ENCODE measurements at regions not wholly inside any gene's neighbourhood (a gene's known extent, or its start where the extent isn't known, plus 50 kb on each side); places are given as distances from the start of the nearest gene placed in this dataset.
"Not testable (repeated sequence)": the region's sequence is repeated elsewhere in the genome, so short reads cannot be mapped to it uniquely, and the experiment has no call there.

DNA sequence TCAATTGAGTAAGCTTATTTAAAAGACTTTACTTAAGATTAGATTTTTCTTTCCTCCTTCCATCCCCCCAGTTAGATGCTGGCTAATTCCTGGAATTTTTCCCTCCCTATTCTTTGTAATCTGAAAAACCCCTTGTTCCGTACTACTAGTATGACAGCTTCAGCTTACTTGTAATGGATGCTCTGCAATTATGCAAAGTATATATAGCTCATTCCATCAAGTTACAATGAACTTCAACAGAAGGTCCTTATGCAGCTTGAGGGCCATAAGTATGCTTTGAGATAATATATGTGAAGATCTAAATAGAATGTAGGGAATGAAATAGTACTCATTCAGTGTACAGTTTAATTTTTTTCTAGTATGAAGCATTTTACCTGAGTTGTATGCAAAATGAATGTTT is 398.3 kb upstream of the NAALADL2 start:
- H3K4me3 ChIP-seq (ENCODE audit: low read depth, low read length), result no peak overlapping the region
- no peaks in the 10 kb centered on the region for H3K36me3 ChIP-seq (ENCODE audit: control insufficient read depth, insufficient read depth, low read length)
- H3K9me3 ChIP-seq (ENCODE audit: control insufficient read depth, insufficient read depth, low read depth, low read length), result peaks cover 12% of the 10 kb centered on the region
- H3K27me3 ChIP-seq (ENCODE audit: control insufficient read depth, insufficient read depth, low read length), result no peaks in the 10 kb centered on the region
- no peaks in the 10 kb centered on the region for H3K4me1 ChIP-seq (ENCODE audit: control insufficient read depth, insufficient read depth, low read length)
- no peak overlapping the region for H3K9ac ChIP-seq (ENCODE audit: low read length)
- no peak overlapping the region for H3K27ac ChIP-seq (ENCODE audit: low read depth, low read length)

GRCh38 chr3:174462916-174463315 is 396.2 kb upstream of the NAALADL2 start:
- Histone ChIP-seq H3K4me3 (ENCODE audit: low read depth, low read length) (no peak overlapping the region), H3K9me3 (ENCODE audit: control insufficient read depth, insufficient read depth, low read depth, low read length) (no peaks in the 10 kb centered on the region), H3K36me3 (ENCODE audit: control insufficient read depth, insufficient read depth, low read length) (no peaks in the 10 kb centered on the region), H3K9ac (ENCODE audit: low read length) (no peak overlapping the region), H3K27me3 (ENCODE audit: control insufficient read depth, insufficient read depth, low read length) (no peaks in the 10 kb centered on the region), H3K4me1 (ENCODE audit: control insufficient read depth, insufficient read depth, low read length) (peaks cover 3% of the 10 kb centered on the region; the same call in 1 of the 2 replicates), H3K27ac (ENCODE audit: low read depth, low read length) (no peak overlapping the region)

DNA sequence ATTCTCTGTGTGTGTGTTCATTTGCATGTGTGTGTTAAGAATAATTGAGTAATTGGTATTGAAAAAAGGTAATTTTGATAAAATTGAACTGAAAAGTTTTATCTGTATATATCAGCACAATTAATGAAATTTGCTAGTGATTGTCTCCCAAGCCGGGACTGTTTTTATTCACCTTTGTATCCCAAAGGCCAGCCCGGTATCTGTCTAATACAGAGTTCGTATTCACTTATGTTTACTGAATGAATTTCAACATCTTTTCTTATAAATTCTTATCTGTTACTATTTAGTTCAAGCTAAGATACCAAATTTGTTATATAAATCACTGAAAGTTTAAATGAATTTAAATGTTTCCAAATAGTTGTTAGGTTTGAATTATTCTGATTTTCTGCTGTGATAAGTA is 394.0 kb upstream of the NAALADL2 start:
- H3K4me3 ChIP-seq (ENCODE audit: low read depth, low read length), result no peak overlapping the region
- no peaks in the 10 kb centered on the region for H3K9me3 ChIP-seq (ENCODE audit: control insufficient read depth, insufficient read depth, low read depth, low read length)
- H3K27me3 ChIP-seq (ENCODE audit: control insufficient read depth, insufficient read depth, low read length), result no peaks in the 10 kb centered on the region
- H3K27ac ChIP-seq (ENCODE audit: low read depth, low read length), result no peak overlapping the region
- H3K36me3 ChIP-seq (ENCODE audit: control insufficient read depth, insufficient read depth, low read length), result no peaks in the 10 kb centered on the region
- no peak overlapping the region for H3K9ac ChIP-seq (ENCODE audit: low read length)
- H3K4me1 ChIP-seq (ENCODE audit: control insufficient read depth, insufficient read depth, low read length), result peaks cover 3% of the 10 kb centered on the region; the same call in 1 of the 2 replicates

- Histone ChIP-seq H3K27ac (ENCODE audit: low read depth, low read length) (no peak overlapping the region), H3K9ac (ENCODE audit: low read length) (no peak overlapping the region), H3K27me3 (ENCODE audit: control insufficient read depth, insufficient read depth, low read length) (no peaks in the 10 kb centered on the region), H3K36me3 (ENCODE audit: control insufficient read depth, insufficient read depth, low read length) (no peaks in the 10 kb centered on the region), H3K9me3 (ENCODE audit: control insufficient read depth, insufficient read depth, low read depth, low read length) (no peaks in the 10 kb centered on the region), H3K4me3 (ENCODE audit: low read depth, low read length) (no peak overlapping the region), H3K4me1 (ENCODE audit: control insufficient read depth, insufficient read depth, low read length) (peaks cover 3% of the 10 kb centered on the region; the same call in 1 of the 2 replicates)
Measured at GRCh38 chr3:174466471-174467054, 392.6 kb upstream of the NAALADL2 start.

GRCh38 chr3:174477491-174477890 is 381.6 kb upstream of the NAALADL2 start:
- Histone ChIP-seq H3K4me1 (ENCODE audit: control insufficient read depth, insufficient read depth, low read length) (no peaks in the 10 kb centered on the region), H3K27ac (ENCODE audit: low read depth, low read length) (no peak overlapping the region), H3K27me3 (ENCODE audit: control insufficient read depth, insufficient read depth, low read length) (no peaks in the 10 kb centered on the region), H3K36me3 (ENCODE audit: control insufficient read depth, insufficient read depth, low read length) (no peaks in the 10 kb centered on the region), H3K4me3 (ENCODE audit: low read depth, low read length) (no peak overlapping the region), H3K9me3 (ENCODE audit: control insufficient read depth, insufficient read depth, low read depth, low read length) (no peaks in the 10 kb centered on the region), H3K9ac (ENCODE audit: low read length) (no peak overlapping the region)

- no peak overlapping the region for H3K4me3 ChIP-seq (ENCODE audit: low read depth, low read length)
Measured at GRCh38 chr3:174480767-174481166, 378.4 kb upstream of the NAALADL2 start.

DNA sequence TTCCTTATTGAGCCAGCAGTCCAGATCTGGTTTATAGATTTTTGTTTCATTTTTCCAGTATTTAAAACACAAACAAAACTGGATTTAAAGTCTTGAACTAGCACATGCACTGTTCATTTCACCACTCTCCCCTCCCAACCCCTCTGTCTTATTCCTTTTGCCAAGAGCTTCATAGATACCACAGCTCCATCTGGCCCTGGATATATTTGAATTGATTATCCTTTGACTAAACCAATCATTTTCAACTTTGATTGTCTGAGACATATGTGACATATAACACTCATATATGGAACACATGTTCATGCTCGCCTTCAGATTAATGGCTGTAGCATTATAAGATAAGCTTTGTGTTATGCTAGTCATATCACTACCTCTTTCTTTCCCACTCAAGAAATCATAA is 376.6 kb upstream of the NAALADL2 start:
- H3K4me1 ChIP-seq (ENCODE audit: control insufficient read depth, insufficient read depth, low read length), result no peaks in the 10 kb centered on the region
- no peak overlapping the region for H3K4me3 ChIP-seq (ENCODE audit: low read depth, low read length)
- H3K9me3 ChIP-seq (ENCODE audit: control insufficient read depth, insufficient read depth, low read depth, low read length), result no peaks in the 10 kb centered on the region
- no peak overlapping the region for H3K27ac ChIP-seq (ENCODE audit: low read depth, low read length)
- no peaks in the 10 kb centered on the region for H3K36me3 ChIP-seq (ENCODE audit: control insufficient read depth, insufficient read depth, low read length)
- no peaks in the 10 kb centered on the region for H3K27me3 ChIP-seq (ENCODE audit: control insufficient read depth, insufficient read depth, low read length)
- no peak overlapping the region for H3K9ac ChIP-seq (ENCODE audit: low read length)

More at GRCh38 chr3:174480767-174481166, 378.4 kb upstream of the NAALADL2 start:
- no peak overlapping the region for H3K27ac ChIP-seq (ENCODE audit: low read depth, low read length)
- H3K36me3 ChIP-seq (ENCODE audit: control insufficient read depth, insufficient read depth, low read length), result no peaks in the 10 kb centered on the region
- no peaks in the 10 kb centered on the region for H3K9me3 ChIP-seq (ENCODE audit: control insufficient read depth, insufficient read depth, low read depth, low read length)
- no peak overlapping the region for H3K9ac ChIP-seq (ENCODE audit: low read length)
- no peaks in the 10 kb centered on the region for H3K4me1 ChIP-seq (ENCODE audit: control insufficient read depth, insufficient read depth, low read length)
- H3K27me3 ChIP-seq (ENCODE audit: control insufficient read depth, insufficient read depth, low read length), result no peaks in the 10 kb centered on the region

- no peaks in the 10 kb centered on the region for H3K36me3 ChIP-seq (ENCODE audit: control insufficient read depth, insufficient read depth, low read length)
- no peaks in the 10 kb centered on the region for H3K27me3 ChIP-seq (ENCODE audit: control insufficient read depth, insufficient read depth, low read length)
- H3K9me3 ChIP-seq (ENCODE audit: control insufficient read depth, insufficient read depth, low read depth, low read length), result no peaks in the 10 kb centered on the region
- H3K9ac ChIP-seq (ENCODE audit: low read length), result no peak overlapping the region
- H3K4me1 ChIP-seq (ENCODE audit: control insufficient read depth, insufficient read depth, low read length), result no peaks in the 10 kb centered on the region
- H3K27ac ChIP-seq (ENCODE audit: low read depth, low read length), result no peak overlapping the region
- H3K4me3 ChIP-seq (ENCODE audit: low read depth, low read length), result no peak overlapping the region
Measured at GRCh38 chr3:174483254-174483653, 375.9 kb upstream of the NAALADL2 start.

- not testable (repeated sequence) for H3K4me1 ChIP-seq (ENCODE audit: control insufficient read depth, insufficient read depth, low read length); H3K27me3 ChIP-seq (ENCODE audit: control insufficient read depth, insufficient read depth, low read length); H3K4me3 ChIP-seq (ENCODE audit: low read depth, low read length); H3K9ac ChIP-seq (ENCODE audit: low read length); H3K9me3 ChIP-seq (ENCODE audit: control insufficient read depth, insufficient read depth, low read depth, low read length); H3K27ac ChIP-seq (ENCODE audit: low read depth, low read length); H3K36me3 ChIP-seq (ENCODE audit: control insufficient read depth, insufficient read depth, low read length)
Measured at GRCh38 chr3:174483856-174484255, 375.3 kb upstream of the NAALADL2 start.

DNA sequence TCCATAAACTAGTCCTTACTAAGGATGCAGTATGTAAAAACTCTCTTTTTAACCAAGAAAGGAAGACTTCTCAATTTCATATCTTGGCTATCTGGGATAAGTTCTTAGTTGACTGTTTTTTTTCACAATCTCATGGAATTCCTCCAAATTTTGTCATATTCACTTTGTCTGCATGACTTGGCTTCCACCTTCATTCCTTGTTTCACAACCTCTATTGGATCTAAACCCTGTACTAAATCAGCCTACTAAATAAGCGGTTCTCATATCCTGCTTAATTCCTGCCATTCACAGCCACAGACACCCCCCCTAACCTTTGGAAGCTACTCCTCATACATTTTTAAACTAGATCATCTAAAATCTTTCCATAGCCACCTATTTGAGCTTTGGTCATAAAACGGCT is 370.6 kb upstream of the NAALADL2 start:
- no peaks in the 10 kb centered on the region for H3K4me1 ChIP-seq (ENCODE audit: control insufficient read depth, insufficient read depth, low read length)
- H3K9ac ChIP-seq (ENCODE audit: low read length), result no peak overlapping the region
- no peaks in the 10 kb centered on the region for H3K27me3 ChIP-seq (ENCODE audit: control insufficient read depth, insufficient read depth, low read length)
- peaks cover 8% of the 10 kb centered on the region for H3K9me3 ChIP-seq (ENCODE audit: control insufficient read depth, insufficient read depth, low read depth, low read length)
- H3K27ac ChIP-seq (ENCODE audit: low read depth, low read length), result no peak overlapping the region
- H3K36me3 ChIP-seq (ENCODE audit: control insufficient read depth, insufficient read depth, low read length), result no peaks in the 10 kb centered on the region
- H3K4me3 ChIP-seq (ENCODE audit: low read depth, low read length), result no peak overlapping the region

GRCh38 chr3:174495311-174495710 is 363.8 kb upstream of the NAALADL2 start:
- no peaks in the 10 kb centered on the region for H3K36me3 ChIP-seq (ENCODE audit: control insufficient read depth, insufficient read depth, low read length)
- H3K27me3 ChIP-seq (ENCODE audit: control insufficient read depth, insufficient read depth, low read length), result no peaks in the 10 kb centered on the region
- no peaks in the 10 kb centered on the region for H3K9me3 ChIP-seq (ENCODE audit: control insufficient read depth, insufficient read depth, low read depth, low read length)
- no peak overlapping the region for H3K9ac ChIP-seq (ENCODE audit: low read length)
- no peak overlapping the region for H3K27ac ChIP-seq (ENCODE audit: low read depth, low read length)
- no peak overlapping the region for H3K4me3 ChIP-seq (ENCODE audit: low read depth, low read length)
- H3K4me1 ChIP-seq (ENCODE audit: control insufficient read depth, insufficient read depth, low read length), result no peaks in the 10 kb centered on the region

DNA sequence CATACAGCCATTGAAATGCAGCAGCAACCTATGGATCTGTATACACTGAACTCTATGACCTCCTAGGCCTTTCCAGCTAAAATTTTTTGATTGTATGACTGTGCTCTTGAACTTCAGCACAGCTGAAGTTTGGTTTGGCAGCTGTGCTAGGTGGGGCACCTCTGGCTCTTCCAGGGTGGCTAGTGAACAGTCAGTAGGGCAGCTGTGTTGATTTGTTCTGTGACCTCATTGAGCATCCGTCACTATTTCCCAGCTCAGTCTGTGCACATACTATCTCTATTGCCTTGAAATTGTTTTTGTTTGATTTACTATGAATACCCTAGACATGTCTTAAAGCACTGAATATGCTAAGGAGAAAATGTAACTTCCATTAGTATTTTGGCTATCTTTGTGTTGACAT is 363.2 kb upstream of the NAALADL2 start:
- Histone ChIP-seq H3K9ac (ENCODE audit: low read length) (no peak overlapping the region), H3K4me3 (ENCODE audit: low read depth, low read length) (no peak overlapping the region), H3K27me3 (ENCODE audit: control insufficient read depth, insufficient read depth, low read length) (no peaks in the 10 kb centered on the region), H3K27ac (ENCODE audit: low read depth, low read length) (no peak overlapping the region), H3K4me1 (ENCODE audit: control insufficient read depth, insufficient read depth, low read length) (no peaks in the 10 kb centered on the region), H3K36me3 (ENCODE audit: control insufficient read depth, insufficient read depth, low read length) (no peaks in the 10 kb centered on the region), H3K9me3 (ENCODE audit: control insufficient read depth, insufficient read depth, low read depth, low read length) (no peaks in the 10 kb centered on the region)
